Esophagus squamous epithelium (tissue), 4 donors: ENCODE measurements at regions not wholly inside any gene's neighbourhood (a gene's known extent, or its start where the extent isn't known, plus 50 kb on each side); places are given as distances from the start of the nearest gene placed in this dataset.

Experiments used
- POLR2A ChIP-seq, 4 donors: fragments of 450-650 bp; IDR thresholded peaks; one replicate each; pipeline ENCODE4 v1.6.1; 2017; ENCODE audit warnings: antibody characterized with exemption in 4 of 4, mild to moderate bottlenecking in 4 of 4, moderate library complexity in 3 of 4
- TF ChIP-seq, protein P1 (sequence below), 6 experiments: fragments of 450-650 bp in 4 of 6; fragments of 200-600 bp in 2 of 6; sonication (generic) in 2 of 6; IDR thresholded peaks; one replicate each; pipeline ENCODE4 v1.5.1; 2016 to 2019; ENCODE audit warnings: antibody characterized with exemption in 6 of 6, mild to moderate bottlenecking in 4 of 6, moderate library complexity in 4 of 6

- TF ChIP-seq, protein P1, sequence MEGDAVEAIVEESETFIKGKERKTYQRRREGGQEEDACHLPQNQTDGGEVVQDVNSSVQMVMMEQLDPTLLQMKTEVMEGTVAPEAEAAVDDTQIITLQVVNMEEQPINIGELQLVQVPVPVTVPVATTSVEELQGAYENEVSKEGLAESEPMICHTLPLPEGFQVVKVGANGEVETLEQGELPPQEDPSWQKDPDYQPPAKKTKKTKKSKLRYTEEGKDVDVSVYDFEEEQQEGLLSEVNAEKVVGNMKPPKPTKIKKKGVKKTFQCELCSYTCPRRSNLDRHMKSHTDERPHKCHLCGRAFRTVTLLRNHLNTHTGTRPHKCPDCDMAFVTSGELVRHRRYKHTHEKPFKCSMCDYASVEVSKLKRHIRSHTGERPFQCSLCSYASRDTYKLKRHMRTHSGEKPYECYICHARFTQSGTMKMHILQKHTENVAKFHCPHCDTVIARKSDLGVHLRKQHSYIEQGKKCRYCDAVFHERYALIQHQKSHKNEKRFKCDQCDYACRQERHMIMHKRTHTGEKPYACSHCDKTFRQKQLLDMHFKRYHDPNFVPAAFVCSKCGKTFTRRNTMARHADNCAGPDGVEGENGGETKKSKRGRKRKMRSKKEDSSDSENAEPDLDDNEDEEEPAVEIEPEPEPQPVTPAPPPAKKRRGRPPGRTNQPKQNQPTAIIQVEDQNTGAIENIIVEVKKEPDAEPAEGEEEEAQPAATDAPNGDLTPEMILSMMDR (IDR thresholded peaks at IDR 0.05) = no peak
- no peak for TF ChIP-seq POLR2A (IDR thresholded peaks at IDR 0.05)
These were observed 57.4 kb upstream of the SHISAL1 start for GRCh38 chr22:44369916-44370801.
